H1 (cell line): ENCODE measurements at regions not wholly inside any gene's neighbourhood (a gene's known extent, or its start where the extent isn't known, plus 50 kb on each side); places are given as distances from the start of the nearest gene placed in this dataset.

Source experiments
- CTCF ChIA-PET: fragments of 300-600 bp; sonication (Branson Sonifier 250); formaldehyde crosslinking; loops from one replicate; lab custom pipeline; 2021; ENCODE audit not compliant: partially characterized antibody; lab: Charles Lee
- POLR2A ChIA-PET: fragments of 300-600 bp; sonication (Branson Sonifier 250); formaldehyde crosslinking; loops from one replicate; lab custom pipeline; 2021; ENCODE audit warnings: inconsistent platforms; ENCODE audit not compliant: partially characterized antibody; lab: Charles Lee
- DNase-seq, 2 experiments: peaks; one replicate each; pipeline versions ENCODE4 v3.0.0 to v3.0.0-alpha.2; 2010 to 2022; ENCODE audit warnings: low spot score in 2 of 2, low read depth in 1 of 2, mixed read lengths in 1 of 2
- FAIRE-seq: peaks from 2 replicates; lab custom pipeline; 2011; peaks lifted over from hg19 to GRCh38; lab: Jason Lieb, UNC
- H2AFZ ChIP-seq: 2 replicates; pipeline ENCODE4 v1.8.1; 2012; ENCODE audit warnings: low read length, inconsistent platforms
- H2AK5ac ChIP-seq: 2 replicates; pipeline ENCODE4 v1.6.1; 2013; ENCODE audit warnings: low read depth, low read length
- H2BK120ac ChIP-seq: replicated peaks from 2 replicates; pipeline ENCODE3; 2013; ENCODE audit warnings: low read depth, low read length, inconsistent platforms
- H2BK12ac ChIP-seq: 2 replicates; pipeline ENCODE4 v1.6.1; 2013; ENCODE audit warnings: low read depth, low read length
- H2BK15ac ChIP-seq: 2 replicates; pipeline ENCODE4 v1.6.1; 2013; ENCODE audit warnings: low read length
- H2BK20ac ChIP-seq: 2 replicates; pipeline ENCODE4 v1.6.1; 2013; ENCODE audit warnings: low read length
- H2BK5ac ChIP-seq: 2 replicates; pipeline ENCODE4 v1.6.1; 2013; ENCODE audit warnings: low read depth, low read length
- H3K14ac ChIP-seq: 2 replicates; pipeline ENCODE4 v1.6.1; 2013; ENCODE audit warnings: inconsistent platforms; ENCODE audit not compliant: insufficient read length
- H3K18ac ChIP-seq: 2 replicates; pipeline ENCODE4 v1.6.1; 2013; ENCODE audit warnings: low read length; ENCODE audit errors: extremely low read depth
- H3K23ac ChIP-seq: 2 replicates; pipeline ENCODE4 v1.6.1; 2013; ENCODE audit warnings: inconsistent platforms; ENCODE audit not compliant: insufficient read length
- H3K23me2 ChIP-seq: 2 replicates; pipeline ENCODE4 v1.6.1; 2013; ENCODE audit warnings: low read depth, low read length
- H3K27ac ChIP-seq: 2 replicates; pipeline ENCODE4 v1.6.1; 2011; ENCODE audit warnings: low read depth, low read length, inconsistent platforms
- H3K27me3 ChIP-seq, 4 experiments: replicated peaks in 1 of 4; 1 replicate in 1 of 4; 2 replicates in 3 of 4; pipeline versions ENCODE4 v1.6.1 to v1.8.1; 2011 to 2013; ENCODE audit warnings: low read length in 3 of 4, mild to moderate bottlenecking in 3 of 4, inconsistent platforms in 2 of 4, mixed read lengths in 2 of 4, moderate library complexity in 1 of 4; ENCODE audit not compliant: control insufficient read depth in 3 of 4, insufficient read depth in 3 of 4; ENCODE audit errors: extremely low read depth in 1 of 4
- H3K36me3 ChIP-seq, 4 experiments: 2 replicates each; pipeline versions ENCODE4 v1.6.1 to v1.8.1; 2011 to 2013; ENCODE audit warnings: mild to moderate bottlenecking in 4 of 4, low read length in 3 of 4, moderate library complexity in 2 of 4, control low read depth in 1 of 4, inconsistent platforms in 1 of 4; ENCODE audit not compliant: insufficient read depth in 4 of 4, control insufficient read depth in 2 of 4
- H3K4ac ChIP-seq: replicated peaks from 2 replicates; pipeline ENCODE3; 2013; ENCODE audit warnings: low read length, low read depth, mixed read lengths, inconsistent platforms; ENCODE audit not compliant: insufficient read length
- H3K4me1 ChIP-seq, 4 experiments: replicated peaks in 1 of 4; 1 replicate in 1 of 4; 2 replicates in 3 of 4; pipeline versions ENCODE4 v1.6.1 to v1.8.1; 2011 to 2013; ENCODE audit warnings: low read length in 3 of 4, inconsistent platforms in 2 of 4, mixed read lengths in 1 of 4; ENCODE audit not compliant: insufficient read depth in 4 of 4, control insufficient read depth in 3 of 4
- H3K4me2 ChIP-seq, 2 experiments: 2 replicates each; pipeline versions ENCODE4 v1.6.1 to v1.8.1; 2011 to 2013; ENCODE audit warnings: low read depth in 2 of 2, low read length in 2 of 2, control low read depth in 1 of 2, inconsistent platforms in 1 of 2, mild to moderate bottlenecking in 1 of 2; ENCODE audit not compliant: insufficient read depth in 1 of 2
- H3K4me3 ChIP-seq, 4 experiments: fragments of 200-600, 300-600 bp in 1 of 4; sonication (generic), shearing (Covaris generic), sonication (Bioruptor Twin) in 1 of 4; 2 replicates each; pipeline versions ENCODE4 v1.5.1 to v1.8.1; 2011 to 2016; ENCODE audit warnings: low read length in 4 of 4, low read depth in 3 of 4, control low read depth in 2 of 4, inconsistent platforms in 2 of 4, mild to moderate bottlenecking in 2 of 4, mixed read lengths in 1 of 4, moderate library complexity in 1 of 4; ENCODE audit not compliant: insufficient read depth in 2 of 4; ENCODE audit errors: extremely low read depth in 1 of 4
- H3K56ac ChIP-seq: replicated peaks from 2 replicates; pipeline ENCODE3; 2013; ENCODE audit warnings: low read depth, mild to moderate bottlenecking, mixed read lengths, low read length, inconsistent platforms; ENCODE audit not compliant: insufficient read length
- H3K79me1 ChIP-seq: 2 replicates; pipeline ENCODE4 v1.6.1; 2013; ENCODE audit warnings: low read depth, low read length, control low read depth
- H3K79me2 ChIP-seq, 2 experiments: 2 replicates each; pipeline versions ENCODE4 v1.6.1 to v1.8.1; 2012 to 2013; ENCODE audit warnings: low read length in 2 of 2, mild to moderate bottlenecking in 2 of 2, inconsistent platforms in 1 of 2; ENCODE audit not compliant: insufficient read depth in 2 of 2, control insufficient read depth in 1 of 2
- H3K9ac ChIP-seq, 4 experiments: replicated peaks in 1 of 4; 1 replicate in 1 of 4; 2 replicates in 3 of 4; pipeline versions ENCODE4 v1.6.1 to v1.8.1; 2011 to 2013; ENCODE audit warnings: low read depth in 3 of 4, low read length in 3 of 4, control low read depth in 2 of 4, mild to moderate bottlenecking in 2 of 4, moderate library complexity in 2 of 4, inconsistent platforms in 1 of 4; ENCODE audit errors: extremely low read depth in 1 of 4
- H3K9me3 ChIP-seq, 2 experiments: 2 replicates each; pipeline versions ENCODE4 v1.6.1 to v1.8.1; 2012 to 2013; ENCODE audit warnings: mild to moderate bottlenecking in 2 of 2, moderate library complexity in 2 of 2, control low read depth in 1 of 2, inconsistent platforms in 1 of 2, low read depth in 1 of 2, low read length in 1 of 2, mixed read lengths in 1 of 2; ENCODE audit not compliant: insufficient read depth in 2 of 2
- H4K20me1 ChIP-seq, 2 experiments: replicated peaks in 1 of 2; 2 replicates each; pipeline versions ENCODE3 to v1.8.1; 2011 to 2013; ENCODE audit warnings: inconsistent platforms in 2 of 2, low read length in 2 of 2, mild to moderate bottlenecking in 1 of 2; ENCODE audit not compliant: insufficient read depth in 2 of 2, control insufficient read depth in 1 of 2
- H4K5ac ChIP-seq: 2 replicates; pipeline ENCODE4 v1.6.1; 2013; ENCODE audit warnings: low read length, low read depth, mixed read lengths, inconsistent platforms; ENCODE audit not compliant: insufficient read length
- H4K8ac ChIP-seq: 2 replicates; pipeline ENCODE4 v1.8.0; 2013; ENCODE audit warnings: mild to moderate bottlenecking, moderate library complexity, low read length, inconsistent platforms; ENCODE audit not compliant: insufficient read depth; ENCODE audit errors: extremely low read depth
- H4K91ac ChIP-seq: replicated peaks from 2 replicates; pipeline ENCODE3; 2013; ENCODE audit warnings: low read length, mixed read lengths, inconsistent platforms; ENCODE audit not compliant: insufficient read length
- CHD2 ChIP-seq: IDR thresholded peaks from 2 replicates; pipeline ENCODE4 v1.6.1; 2012; ENCODE audit warnings: low read length, improper control_type of control experiment
- JUND ChIP-seq: IDR thresholded peaks from 2 replicates; pipeline ENCODE4 v1.6.1; 2011; ENCODE audit warnings: mild to moderate bottlenecking, improper control_type of control experiment, low read length
- KDM4A ChIP-seq: IDR thresholded peaks from one replicate; pipeline ENCODE4 v1.7.1; 2012; ENCODE audit warnings: low read depth, mild to moderate bottlenecking, moderate library complexity, low read length, inconsistent platforms; ENCODE audit not compliant: severe bottlenecking
- NRF1 ChIP-seq: IDR thresholded peaks from 2 replicates; pipeline ENCODE4 v1.6.1; 2011; ENCODE audit warnings: mild to moderate bottlenecking, low read depth, low read length, improper control_type of control experiment
- RAD21 ChIP-seq, 2 experiments: IDR thresholded peaks in 1 of 2; conservative IDR thresholded peaks in 1 of 2; 2 replicates each; pipeline ENCODE4 v1.6.1; 2011; ENCODE audit warnings: low read depth in 2 of 2, low read length in 2 of 2, improper control_type of control experiment in 1 of 2, inconsistent platforms in 1 of 2, mild to moderate bottlenecking in 1 of 2, moderate library complexity in 1 of 2
- TAF1 ChIP-seq: IDR thresholded peaks from 2 replicates; pipeline ENCODE4 v1.6.1; 2011; ENCODE audit warnings: mild to moderate bottlenecking, low read depth, low read length
- WGBS, 2 experiments: shearing (Covaris generic) in 1 of 2; methylation state at CpG; one replicate each; pipeline versions ENCODE4 v1.1.6 to v1.1.7; 2013 to 2015; ENCODE audit warnings: low lambda C conversion rate in 2 of 2, mixed read lengths in 2 of 2, inconsistent platforms in 1 of 2, low coverage in 1 of 2, missing lambda C conversion rate in 1 of 2; ENCODE audit not compliant: insufficient replicate concordance in 2 of 2, insufficient coverage in 1 of 2, insufficient read length in 1 of 2; ENCODE audit errors: extremely low coverage in 1 of 2, missing lambda C conversion rate in 1 of 2; 5-methylcytosine and 5-hydroxymethylcytosine counted together
- TF ChIP-seq, protein P1 (sequence below): IDR thresholded peaks from 2 replicates; pipeline ENCODE4 v1.6.1; 2012; ENCODE audit warnings: inconsistent platforms

DNA sequence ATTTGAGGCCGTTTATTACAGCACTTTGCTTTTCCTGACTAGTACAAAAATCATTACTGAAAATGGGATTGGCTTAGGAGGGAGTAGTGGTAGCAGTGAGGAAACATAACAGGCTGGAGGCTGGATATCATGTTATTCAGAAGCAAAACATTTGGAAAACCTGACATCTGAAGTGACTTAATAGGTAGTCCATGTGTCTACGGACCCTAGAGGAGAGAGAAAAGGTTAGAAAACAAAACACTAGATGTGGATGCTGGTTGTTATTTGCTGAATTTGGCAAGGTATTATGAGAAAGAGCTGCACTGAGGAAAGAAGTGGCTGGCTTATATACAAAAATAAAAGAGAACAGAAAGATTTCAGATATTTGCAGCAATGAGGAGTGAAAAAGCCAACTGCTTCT is 139.9 kb downstream of the MEX3B start:
- no peaks in the 10 kb centered on the region for H3K79me1 ChIP-seq
- peaks cover 0 to 6% (median 1%) of the 10 kb centered on the region in 4 experiments; a peak in 2 of 7 replicates for H3K4me1 ChIP-seq
- H2BK15ac ChIP-seq = no peak overlapping the region
- H3K36me3 ChIP-seq = no peaks in the 10 kb centered on the region
- no peak overlapping the region for H2BK120ac ChIP-seq
- H3K9me3 ChIP-seq = no peaks in the 10 kb centered on the region
- H3K4me2 ChIP-seq = no peak overlapping the region
- no peak overlapping the region for H3K9ac ChIP-seq
- no peak overlapping the region for H3K4ac ChIP-seq
- H3K27me3 ChIP-seq = no peaks in the 10 kb centered on the region
- WGBS, 2 experiments = 100% methylated on average over 2 of the region's 2 CpGs; no CpG with 5 or more reads in 1 of the 2 experiments
- H3K23ac ChIP-seq = no peak overlapping the region
- H2BK12ac ChIP-seq = no peak overlapping the region
- no peaks in the 10 kb centered on the region; the same call in 1 of the 2 replicates for H3K23me2 ChIP-seq
- POLR2A ChIA-PET = no interaction called here
- no peaks in the 10 kb centered on the region for H3K79me2 ChIP-seq
- H3K18ac ChIP-seq = no peak overlapping the region
- no peak overlapping the region for H4K91ac ChIP-seq
- no peak overlapping the region for H4K5ac ChIP-seq
- no peak for FAIRE-seq
- no peak overlapping the region for H3K14ac ChIP-seq
- no peak overlapping the region for H3K56ac ChIP-seq
- no peak overlapping the region for H4K8ac ChIP-seq
- H2BK5ac ChIP-seq = no peak overlapping the region
- TF ChIP-seq NRF1 = no peak
- TF ChIP-seq TAF1 = no peak
- TF ChIP-seq JUND = no peak
- no peak for TF ChIP-seq KDM4A
- TF ChIP-seq CHD2 = no peak
- TF ChIP-seq RAD21 (IDR thresholded peaks at IDR 0.05 in 1 of 2, conservative IDR thresholded peaks at IDR 0.05 in 1 of 2; ENCODE audit: low read depth in 2 of 2, low read length in 2 of 2) = no peak
- TF ChIP-seq, protein P1, sequence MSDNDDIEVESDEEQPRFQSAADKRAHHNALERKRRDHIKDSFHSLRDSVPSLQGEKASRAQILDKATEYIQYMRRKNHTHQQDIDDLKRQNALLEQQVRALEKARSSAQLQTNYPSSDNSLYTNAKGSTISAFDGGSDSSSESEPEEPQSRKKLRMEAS = no peak
- TF ChIP-seq, all 59 proteins: peak for 0
- no peak for DNase-seq
- H2AFZ ChIP-seq = no peak overlapping the region
- no peak overlapping the region for H2AK5ac ChIP-seq
- H4K20me1 ChIP-seq = no peaks in the 10 kb centered on the region
- CTCF ChIA-PET = interaction anchor here (1.4 kb wide), 1 partner anchor 95 kb away, joined by 3 read pairs; no protein-coding TSS in a partner anchor
- H3K27ac ChIP-seq = no peak overlapping the region
- no peak overlapping the region for H3K4me3 ChIP-seq
- H2BK20ac ChIP-seq = no peak overlapping the region
